ENCODE measurements at regions not wholly inside any gene's neighbourhood (a gene's known extent, or its start where the extent isn't known, plus 50 kb on each side); places are given as distances from the start of the nearest gene placed in this dataset.
"Not testable (repeated sequence)": the region's sequence is repeated elsewhere in the genome, so short reads cannot be mapped to it uniquely, and the experiment has no call there.

DNA sequence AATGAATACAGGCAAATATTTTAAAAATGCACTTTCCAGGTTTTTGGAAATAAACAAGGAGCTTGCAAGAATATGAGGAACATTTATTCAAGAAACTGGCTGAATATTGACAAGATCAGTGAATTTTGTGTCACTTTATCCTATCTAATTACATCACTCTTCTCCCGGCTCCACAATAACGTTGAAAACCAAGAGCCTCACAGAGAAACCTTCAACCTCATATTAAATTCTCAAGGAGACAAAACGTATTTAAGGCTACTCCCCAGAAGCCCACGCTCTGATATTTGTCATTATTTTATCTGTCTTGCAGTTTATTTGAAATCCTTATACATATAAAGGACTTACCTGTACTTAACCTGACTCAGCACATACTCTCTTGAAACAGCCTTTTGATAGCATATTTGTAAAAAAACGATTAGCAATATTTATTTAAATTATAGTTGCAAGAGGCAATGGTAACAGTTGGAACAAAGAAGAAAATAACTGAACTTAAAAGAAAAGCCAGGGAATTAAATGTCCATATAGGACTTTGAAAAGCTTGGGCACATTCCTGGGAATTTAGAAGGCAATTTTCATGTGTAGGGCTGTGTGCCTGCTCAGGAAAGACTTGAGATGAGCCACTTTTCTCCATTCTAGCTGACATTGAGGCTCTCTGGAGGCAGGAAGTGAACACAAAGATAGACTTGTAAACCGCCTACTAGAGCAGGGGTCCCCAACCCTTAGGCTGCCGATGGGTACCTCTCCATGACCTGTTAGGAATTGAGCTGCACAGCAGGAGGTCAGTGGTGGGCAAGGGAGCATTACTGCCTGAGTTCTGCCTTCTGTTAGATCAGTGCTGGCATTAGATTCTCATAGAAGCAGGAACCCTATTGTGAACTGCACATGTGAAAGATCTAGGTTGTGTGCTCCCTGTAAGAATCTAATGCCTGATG lies 636.4 kb downstream of the SLC16A7 start:
- TF ChIP-seq, protein P1, sequence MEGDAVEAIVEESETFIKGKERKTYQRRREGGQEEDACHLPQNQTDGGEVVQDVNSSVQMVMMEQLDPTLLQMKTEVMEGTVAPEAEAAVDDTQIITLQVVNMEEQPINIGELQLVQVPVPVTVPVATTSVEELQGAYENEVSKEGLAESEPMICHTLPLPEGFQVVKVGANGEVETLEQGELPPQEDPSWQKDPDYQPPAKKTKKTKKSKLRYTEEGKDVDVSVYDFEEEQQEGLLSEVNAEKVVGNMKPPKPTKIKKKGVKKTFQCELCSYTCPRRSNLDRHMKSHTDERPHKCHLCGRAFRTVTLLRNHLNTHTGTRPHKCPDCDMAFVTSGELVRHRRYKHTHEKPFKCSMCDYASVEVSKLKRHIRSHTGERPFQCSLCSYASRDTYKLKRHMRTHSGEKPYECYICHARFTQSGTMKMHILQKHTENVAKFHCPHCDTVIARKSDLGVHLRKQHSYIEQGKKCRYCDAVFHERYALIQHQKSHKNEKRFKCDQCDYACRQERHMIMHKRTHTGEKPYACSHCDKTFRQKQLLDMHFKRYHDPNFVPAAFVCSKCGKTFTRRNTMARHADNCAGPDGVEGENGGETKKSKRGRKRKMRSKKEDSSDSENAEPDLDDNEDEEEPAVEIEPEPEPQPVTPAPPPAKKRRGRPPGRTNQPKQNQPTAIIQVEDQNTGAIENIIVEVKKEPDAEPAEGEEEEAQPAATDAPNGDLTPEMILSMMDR (IDR thresholded peaks at IDR 0.05; ENCODE audit: insufficient read depth, low read depth, low read length): no peak
- Histone ChIP-seq H3K27me3 (ENCODE audit: control insufficient read depth, insufficient read depth, low read length) (no peaks in the 10 kb centered on the region), H3K4me3 (ENCODE audit: low read depth, low read length) (no peak overlapping the region), H3K36me3 (ENCODE audit: control insufficient read depth, insufficient read depth, low read length) (no peaks in the 10 kb centered on the region)
- POLR2A ChIA-PET: no interaction called here
- CTCF ChIA-PET: no interaction called here
- DNase-seq (ENCODE audit: low read depth): no peak

DNA sequence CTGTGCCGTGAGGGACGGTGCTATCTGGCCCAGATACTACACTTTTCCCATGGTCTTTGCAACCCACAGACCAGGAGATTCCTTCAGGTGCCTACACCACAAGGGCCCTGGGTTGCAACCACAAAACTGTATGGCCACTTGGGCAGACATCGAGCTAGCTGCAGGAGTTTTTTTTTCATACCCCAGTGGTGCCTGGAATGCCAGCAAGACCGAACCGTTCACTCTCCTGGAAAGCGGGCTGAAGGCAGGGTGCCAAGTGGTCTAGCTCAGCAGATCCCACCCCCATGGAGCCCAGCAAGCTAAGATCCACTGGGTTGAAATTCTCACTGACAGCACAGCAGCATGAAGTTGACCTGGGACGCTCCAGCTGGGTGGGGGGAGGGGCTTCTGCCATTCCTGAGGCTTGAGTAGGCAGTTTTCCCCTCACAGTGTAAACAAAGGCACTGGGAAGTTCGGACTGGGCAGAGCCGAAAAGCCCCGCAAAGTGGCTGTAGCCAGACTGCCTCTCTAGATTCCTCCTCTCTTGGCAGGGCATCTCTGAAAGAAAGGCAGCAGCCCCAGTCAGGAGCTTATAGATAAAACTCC lies 638.9 kb downstream of the SLC16A7 start:
- DNase-seq (ENCODE audit: low read depth); H3K36me3 ChIP-seq (ENCODE audit: control insufficient read depth, insufficient read depth, low read length); H3K27me3 ChIP-seq (ENCODE audit: control insufficient read depth, insufficient read depth, low read length); CTCF ChIA-PET; H3K4me3 ChIP-seq (ENCODE audit: low read depth, low read length); POLR2A ChIA-PET: not testable (repeated sequence)

DNA sequence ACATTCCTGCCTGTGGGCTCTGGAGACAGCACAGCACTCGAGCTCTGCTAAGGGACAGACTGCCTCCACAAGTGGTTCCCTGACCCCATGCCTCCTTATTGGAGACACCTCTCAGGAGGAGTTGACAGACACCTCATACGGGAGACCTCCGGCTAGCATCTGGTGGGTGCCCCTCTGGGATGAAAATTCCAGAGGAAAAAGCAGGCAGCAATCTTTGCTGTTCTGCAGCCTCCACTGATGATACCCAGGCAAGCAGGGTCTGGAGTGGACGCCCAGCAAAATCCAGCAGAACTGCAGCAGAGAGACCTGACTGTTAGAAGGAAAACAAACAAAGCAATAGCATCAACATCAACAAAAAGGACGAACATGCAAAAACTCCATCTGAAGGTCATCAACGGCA lies 639.4 kb downstream of the SLC16A7 start:
- TF ChIP-seq, protein P1 (IDR thresholded peaks at IDR 0.05; ENCODE audit: insufficient read depth, low read depth, low read length): no peak
- Histone ChIP-seq H3K4me3 (ENCODE audit: low read depth, low read length) (no peak overlapping the region), H3K36me3 (ENCODE audit: control insufficient read depth, insufficient read depth, low read length) (no peaks in the 10 kb centered on the region), H3K27me3 (ENCODE audit: control insufficient read depth, insufficient read depth, low read length) (no peaks in the 10 kb centered on the region)
- CTCF ChIA-PET: no interaction called here
- POLR2A ChIA-PET: no interaction called here
- DNase-seq (ENCODE audit: low read depth): no peak

DNA sequence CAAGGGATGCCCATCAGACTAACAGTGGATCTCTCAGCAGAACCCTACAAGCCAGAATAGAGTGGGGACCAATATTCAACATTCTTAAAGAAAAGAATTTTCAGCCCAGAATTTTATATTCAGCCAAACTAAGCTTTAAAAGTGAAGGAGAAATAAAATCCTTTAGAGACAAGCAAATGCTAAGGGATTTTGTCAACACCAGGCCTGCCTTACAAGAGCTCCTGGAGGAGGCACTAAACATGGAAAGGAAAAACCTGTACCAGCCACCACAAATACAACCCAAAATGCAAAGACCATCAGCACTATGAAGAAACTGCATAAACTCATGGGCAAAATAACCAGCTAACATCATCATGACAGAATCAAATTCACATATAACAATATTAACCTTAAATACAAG lies 640.6 kb downstream of the SLC16A7 start:
- H3K36me3 ChIP-seq (ENCODE audit: control insufficient read depth, insufficient read depth, low read length); H3K27me3 ChIP-seq (ENCODE audit: control insufficient read depth, insufficient read depth, low read length); CTCF ChIA-PET; POLR2A ChIA-PET; H3K4me3 ChIP-seq (ENCODE audit: low read depth, low read length); DNase-seq (ENCODE audit: low read depth): not testable (repeated sequence)

DNA sequence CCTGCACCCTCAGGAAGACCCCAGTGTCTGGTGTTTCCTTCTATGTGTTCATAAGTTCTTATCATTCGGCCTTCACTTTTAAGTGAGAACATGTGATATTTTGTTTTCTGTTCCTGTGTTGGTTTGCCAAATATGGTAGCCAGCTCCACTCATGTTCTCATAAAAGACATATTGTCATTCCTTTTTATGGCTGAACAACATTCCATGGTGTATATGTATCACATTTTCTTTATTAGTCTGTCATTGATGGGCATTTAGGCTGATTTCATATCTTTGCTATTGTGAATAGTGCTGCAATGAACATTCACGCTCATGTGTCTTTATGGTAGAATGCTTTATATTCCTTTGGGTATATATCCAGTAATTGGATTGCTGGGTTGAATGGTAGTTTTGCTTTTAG lies 645.1 kb downstream of the SLC16A7 start:
- Histone ChIP-seq H3K4me3 (ENCODE audit: low read depth, low read length) (no peak overlapping the region), H3K27me3 (ENCODE audit: control insufficient read depth, insufficient read depth, low read length) (no peaks in the 10 kb centered on the region), H3K36me3 (ENCODE audit: control insufficient read depth, insufficient read depth, low read length) (no peaks in the 10 kb centered on the region)
- TF ChIP-seq, protein P1 (IDR thresholded peaks at IDR 0.05; ENCODE audit: insufficient read depth, low read depth, low read length): no peak
- DNase-seq (ENCODE audit: low read depth): no peak
- POLR2A ChIA-PET: no interaction called here
- CTCF ChIA-PET: interaction anchor here (2.1 kb wide), 1 partner anchor 10 kb away, joined by 5 read pairs; no protein-coding TSS in a partner anchor

DNA sequence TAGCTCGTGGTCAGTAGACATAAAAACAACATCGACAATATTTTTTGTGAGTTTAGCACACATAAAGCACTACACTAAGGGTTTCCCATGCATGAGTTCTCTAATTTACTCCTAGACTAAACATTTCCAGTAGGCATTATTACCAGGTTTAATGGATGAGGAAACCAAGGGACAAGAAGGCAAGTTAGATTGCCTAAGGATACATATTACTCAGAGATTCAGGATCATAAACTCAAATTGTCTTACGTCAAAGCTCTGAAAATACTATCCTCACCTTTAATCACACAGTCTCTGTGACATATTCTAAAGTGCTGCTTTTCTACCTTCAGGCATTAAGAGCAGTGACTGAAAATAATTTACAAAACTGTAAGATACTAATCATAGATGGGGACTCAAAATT lies 655.3 kb downstream of the SLC16A7 start:
- POLR2A ChIA-PET: no interaction called here
- TF ChIP-seq, protein P1 (IDR thresholded peaks at IDR 0.05; ENCODE audit: insufficient read depth, low read depth, low read length): no peak
- no peak for DNase-seq (ENCODE audit: low read depth)
- Histone ChIP-seq H3K4me3 (ENCODE audit: low read depth, low read length) (no peak overlapping the region), H3K27me3 (ENCODE audit: control insufficient read depth, insufficient read depth, low read length) (no peaks in the 10 kb centered on the region), H3K36me3 (ENCODE audit: control insufficient read depth, insufficient read depth, low read length) (no peaks in the 10 kb centered on the region)
- CTCF ChIA-PET: interaction anchor here (0.6 to 1.8 kb wide), 3 partner anchors 9 to 100 kb away, joined by 3 to 5 read pairs (median 3); no protein-coding TSS in a partner anchor

All from BJ (cell line).